Ishikawa (cell line): ENCODE measurements at regions not wholly inside any gene's neighbourhood (a gene's known extent, or its start where the extent isn't known, plus 50 kb on each side); places are given as distances from the start of the nearest gene placed in this dataset.

Experiments
- EGR1 ChIP-seq: IDR thresholded peaks from 2 replicates; pipeline ENCODE4 v1.6.1; 2012
- TCF12 ChIP-seq: IDR thresholded peaks from 2 replicates; pipeline ENCODE4 v1.6.1; 2012; ENCODE audit warnings: low read depth
- TF ChIP-seq, protein P1 (sequence below): IDR thresholded peaks from 2 replicates; pipeline ENCODE4 v1.6.1; 2012; ENCODE audit warnings: low read depth, mild to moderate bottlenecking
- TF ChIP-seq, protein P2 (sequence below): IDR thresholded peaks from 2 replicates; pipeline ENCODE4 v1.6.1; 2012

DNA sequence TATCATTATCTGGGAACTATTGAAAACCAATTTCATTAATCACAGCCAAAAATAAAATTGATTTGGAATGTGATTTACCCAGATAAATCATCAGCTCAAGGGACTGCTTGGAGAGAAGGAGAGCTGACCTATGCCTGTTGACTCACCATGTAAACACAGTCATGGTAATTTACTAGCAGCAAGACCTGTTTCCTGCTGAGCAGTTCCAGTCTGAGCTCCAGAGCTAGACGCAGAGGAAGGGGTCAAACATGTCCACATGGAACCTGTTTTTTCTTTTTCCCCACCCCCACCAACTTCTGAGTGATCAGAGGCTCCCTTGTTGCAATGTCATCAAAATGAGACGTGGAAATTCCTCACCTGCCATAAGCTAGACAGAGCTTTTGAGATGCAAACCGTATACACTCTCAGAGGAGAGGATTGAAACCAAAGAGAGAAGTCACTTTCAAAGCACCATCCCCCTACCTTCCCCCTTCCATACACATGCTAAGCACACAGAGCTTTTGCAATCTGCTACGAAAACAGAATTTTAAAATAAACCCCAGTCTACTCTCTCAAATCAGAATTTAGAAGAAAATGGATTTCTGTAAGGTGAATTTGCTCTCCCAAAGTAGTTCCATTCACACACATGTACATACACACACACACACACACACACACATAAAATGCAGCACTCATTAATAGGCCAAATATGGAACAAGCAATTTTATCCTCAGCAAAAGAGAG lies 55.9 kb upstream of the PTGFRN start:
- TF ChIP-seq TCF12: no peak
- no peak for TF ChIP-seq EGR1
- TF ChIP-seq, protein P1, sequence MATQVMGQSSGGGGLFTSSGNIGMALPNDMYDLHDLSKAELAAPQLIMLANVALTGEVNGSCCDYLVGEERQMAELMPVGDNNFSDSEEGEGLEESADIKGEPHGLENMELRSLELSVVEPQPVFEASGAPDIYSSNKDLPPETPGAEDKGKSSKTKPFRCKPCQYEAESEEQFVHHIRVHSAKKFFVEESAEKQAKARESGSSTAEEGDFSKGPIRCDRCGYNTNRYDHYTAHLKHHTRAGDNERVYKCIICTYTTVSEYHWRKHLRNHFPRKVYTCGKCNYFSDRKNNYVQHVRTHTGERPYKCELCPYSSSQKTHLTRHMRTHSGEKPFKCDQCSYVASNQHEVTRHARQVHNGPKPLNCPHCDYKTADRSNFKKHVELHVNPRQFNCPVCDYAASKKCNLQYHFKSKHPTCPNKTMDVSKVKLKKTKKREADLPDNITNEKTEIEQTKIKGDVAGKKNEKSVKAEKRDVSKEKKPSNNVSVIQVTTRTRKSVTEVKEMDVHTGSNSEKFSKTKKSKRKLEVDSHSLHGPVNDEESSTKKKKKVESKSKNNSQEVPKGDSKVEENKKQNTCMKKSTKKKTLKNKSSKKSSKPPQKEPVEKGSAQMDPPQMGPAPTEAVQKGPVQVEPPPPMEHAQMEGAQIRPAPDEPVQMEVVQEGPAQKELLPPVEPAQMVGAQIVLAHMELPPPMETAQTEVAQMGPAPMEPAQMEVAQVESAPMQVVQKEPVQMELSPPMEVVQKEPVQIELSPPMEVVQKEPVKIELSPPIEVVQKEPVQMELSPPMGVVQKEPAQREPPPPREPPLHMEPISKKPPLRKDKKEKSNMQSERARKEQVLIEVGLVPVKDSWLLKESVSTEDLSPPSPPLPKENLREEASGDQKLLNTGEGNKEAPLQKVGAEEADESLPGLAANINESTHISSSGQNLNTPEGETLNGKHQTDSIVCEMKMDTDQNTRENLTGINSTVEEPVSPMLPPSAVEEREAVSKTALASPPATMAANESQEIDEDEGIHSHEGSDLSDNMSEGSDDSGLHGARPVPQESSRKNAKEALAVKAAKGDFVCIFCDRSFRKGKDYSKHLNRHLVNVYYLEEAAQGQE: no peak
- TF ChIP-seq, protein P2, sequence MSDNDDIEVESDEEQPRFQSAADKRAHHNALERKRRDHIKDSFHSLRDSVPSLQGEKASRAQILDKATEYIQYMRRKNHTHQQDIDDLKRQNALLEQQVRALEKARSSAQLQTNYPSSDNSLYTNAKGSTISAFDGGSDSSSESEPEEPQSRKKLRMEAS: no peak
